Hematopoietic multipotent progenitor cell treated with erythropoietin and hydrocortisone succinate and interleukin-3 and kit ligand, for 15 days (in vitro differentiated cells): ENCODE measurements at regions not wholly inside any gene's neighbourhood (a gene's known extent, or its start where the extent isn't known, plus 50 kb on each side); places are given as distances from the start of the nearest gene placed in this dataset.

ENCODE experiments used
- DNase-seq: peaks from one replicate; pipeline ENCODE4 v3.0.0-alpha.2; 2015; ENCODE audit warnings: low spot score

DNA sequence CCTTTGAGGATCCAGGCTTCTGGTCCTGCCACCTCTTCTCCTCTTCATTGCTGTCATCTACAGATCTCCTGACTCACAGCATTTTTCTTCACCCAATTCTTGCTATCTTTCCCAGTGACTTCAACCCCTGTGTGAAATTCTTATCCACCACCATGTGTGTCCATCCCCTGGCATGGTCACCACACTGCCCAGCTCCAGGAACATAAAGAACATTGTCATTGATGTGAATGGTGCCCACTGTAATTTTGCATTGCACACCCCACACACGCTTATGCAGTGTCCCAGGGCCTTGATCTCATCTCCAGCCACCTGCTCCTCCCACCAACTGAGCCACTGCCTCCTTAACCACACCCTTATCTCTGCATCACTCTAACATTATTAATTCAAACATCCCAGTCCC lies 85.3 kb downstream of the C1D start:
- no peak for DNase-seq

DNA sequence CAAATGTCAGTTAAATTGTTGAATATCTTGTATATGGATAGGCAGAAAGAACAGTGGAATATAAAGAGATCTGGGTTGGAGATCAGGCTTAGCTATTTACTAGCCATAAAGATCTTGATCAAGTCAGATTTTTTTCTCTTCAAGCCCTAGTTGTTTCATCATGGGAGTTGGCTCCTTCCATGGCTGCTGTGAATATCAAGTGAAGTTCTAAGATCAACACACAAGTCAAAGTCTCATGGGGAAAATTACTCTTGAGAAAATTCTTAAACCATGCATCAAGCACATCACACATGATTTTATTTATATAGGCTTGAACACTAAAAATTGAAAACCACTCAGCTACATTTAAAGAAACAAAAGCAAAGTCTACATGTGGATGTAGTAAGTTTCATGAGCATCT lies 79.8 kb downstream of the C1D start:
- DNase-seq = no peak

DNA sequence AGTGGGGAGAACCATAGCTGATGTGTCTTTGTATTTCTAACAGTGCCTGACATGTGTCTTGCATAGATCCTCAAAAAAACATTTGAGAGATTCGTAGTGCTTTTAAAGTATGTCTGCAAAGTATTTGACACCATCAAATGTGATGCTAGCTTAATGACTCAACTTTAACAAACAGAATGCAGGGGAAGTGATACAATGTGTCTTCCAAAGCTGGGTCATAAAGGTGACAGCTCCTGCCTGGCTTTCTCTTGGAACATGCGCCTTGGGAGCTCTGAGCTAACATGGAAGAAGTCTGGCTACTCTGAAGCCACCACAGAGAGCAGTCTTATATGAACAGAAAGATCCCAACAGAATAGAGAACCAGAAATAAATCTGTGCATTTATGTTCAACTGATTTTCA lies 78.2 kb downstream of the C1D start:
- no peak for DNase-seq

DNA sequence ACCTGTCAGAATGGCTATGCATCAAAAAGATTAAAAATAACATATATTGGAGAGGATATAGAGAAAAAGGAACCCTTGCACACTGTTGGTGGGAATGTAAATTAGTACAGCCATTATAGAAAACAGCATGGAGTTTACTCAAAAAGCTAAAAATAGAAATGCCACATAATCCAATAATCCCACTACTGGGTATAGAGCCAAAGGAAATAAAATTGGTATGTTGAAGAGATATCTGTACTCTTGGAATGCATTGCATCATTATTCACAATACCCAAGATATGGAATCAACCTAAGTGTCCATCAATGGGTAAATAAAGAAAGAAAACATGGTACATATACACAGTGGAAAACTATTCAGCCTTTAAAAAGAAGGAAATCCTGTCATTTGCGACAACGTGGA lies 77.2 kb downstream of the C1D start:
- DNase-seq = no peak

DNA sequence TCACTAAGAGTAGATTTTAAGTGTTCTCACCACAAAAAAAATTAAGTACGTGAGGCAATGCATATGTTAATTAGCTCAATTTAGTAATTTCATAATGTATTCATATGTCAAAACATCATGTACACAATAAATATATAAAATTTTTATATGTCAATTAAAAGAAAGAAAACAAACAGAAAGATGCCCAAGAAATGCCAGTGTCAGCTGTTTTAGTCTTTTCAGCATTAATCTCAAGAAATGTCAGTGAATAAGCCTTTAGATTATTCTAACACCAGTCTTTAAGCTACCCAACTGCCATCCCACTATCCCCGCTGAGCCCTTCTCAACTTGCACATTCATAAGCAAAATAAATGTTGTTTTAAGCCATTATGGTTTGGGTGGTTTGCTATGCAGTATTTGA lies 76.5 kb downstream of the C1D start:
- DNase-seq = no peak
